OCI-LY1 (cell line): ENCODE measurements at regions not wholly inside any gene's neighbourhood (a gene's known extent, or its start where the extent isn't known, plus 50 kb on each side); places are given as distances from the start of the nearest gene placed in this dataset.

Source experiments
- H2AFZ ChIP-seq: fragments of 200-600 bp; sonication (generic), shearing (Covaris generic); 2 replicates; pipeline ENCODE4 v1.6.0; 2014; ENCODE audit warnings: antibody characterized with exemption, mild to moderate bottlenecking, low read length
- H3F3A ChIP-seq: fragments of 200-600 bp; sonication (generic), shearing (Covaris generic); 2 replicates; pipeline ENCODE4 v1.6.0; 2014; ENCODE audit warnings: mild to moderate bottlenecking, antibody characterized with exemption, low read length, moderate library complexity; ENCODE audit not compliant: insufficient read depth
- H3K27ac ChIP-seq: fragments of 200-600 bp; sonication (generic); 2 replicates; pipeline ENCODE4 v1.5.1; 2014; ENCODE audit warnings: low read length, mixed run types, mild to moderate bottlenecking, low read depth; ENCODE audit not compliant: poor library complexity, severe bottlenecking
- H3K27me3 ChIP-seq: fragments of 200-600 bp; sonication (generic); 2 replicates; pipeline ENCODE4 v1.6.0; 2014; ENCODE audit warnings: antibody characterized with exemption, mild to moderate bottlenecking, low read length, moderate library complexity; ENCODE audit not compliant: insufficient read depth
- H3K36me3 ChIP-seq: fragments of 200-600 bp; sonication (generic); 2 replicates; pipeline ENCODE4 v1.6.1; 2014; ENCODE audit warnings: mild to moderate bottlenecking, antibody characterized with exemption, low read length, moderate library complexity, mixed read lengths; ENCODE audit not compliant: insufficient read depth
- H3K4me1 ChIP-seq: fragments of 200-600 bp; sonication (generic); 2 replicates; pipeline ENCODE4 v1.5.1; 2014; ENCODE audit warnings: mild to moderate bottlenecking, low read length, moderate library complexity; ENCODE audit not compliant: insufficient read depth, severe bottlenecking
- H3K4me2 ChIP-seq: fragments of 200-600 bp; sonication (generic), shearing (Covaris generic); 2 replicates; pipeline ENCODE4 v1.6.1; 2014; ENCODE audit warnings: low read length
- H3K4me3 ChIP-seq: fragments of 200-600 bp; sonication (generic); 2 replicates; pipeline ENCODE4 v1.5.1; 2014; ENCODE audit warnings: low read length, low read depth, mild to moderate bottlenecking, mixed read lengths; ENCODE audit not compliant: poor library complexity, severe bottlenecking
- H3K79me2 ChIP-seq: fragments of 200-600 bp; shearing (Covaris generic); 2 replicates; pipeline ENCODE4 v1.6.1; 2016; ENCODE audit warnings: mixed run types, low read length, mixed read lengths; ENCODE audit not compliant: insufficient read depth
- H3K9ac ChIP-seq: fragments of 200-600 bp; sonication (generic), shearing (Covaris generic); 2 replicates; pipeline ENCODE4 v1.6.1; 2014; ENCODE audit warnings: mild to moderate bottlenecking, low read length, mixed read lengths
- H3K9me2 ChIP-seq: fragments of 200-600 bp; sonication (generic), shearing (Covaris generic); 2 replicates; pipeline ENCODE4 v1.6.1; 2014; ENCODE audit warnings: low read depth, mild to moderate bottlenecking, low read length, mixed read lengths
- H3K9me3 ChIP-seq: fragments of 200-600 bp; shearing (Covaris generic); 2 replicates; pipeline ENCODE4 v1.6.1; 2014; ENCODE audit warnings: low read length, mixed read lengths
- H4K20me1 ChIP-seq: fragments of 200-600 bp; sonication (generic), shearing (Covaris generic); 2 replicates; pipeline ENCODE4 v1.6.0; 2016; ENCODE audit warnings: mild to moderate bottlenecking, low read length; ENCODE audit not compliant: insufficient read depth
- CTCF ChIP-seq: fragments of 200-600 bp; sonication (generic), shearing (Covaris generic); IDR thresholded peaks from 2 replicates; pipeline ENCODE4 v1.5.1; 2017; ENCODE audit warnings: mild to moderate bottlenecking, antibody characterized with exemption, low read length, moderate library complexity, mixed read lengths
- EZH2 ChIP-seq: fragments of 200-600 bp; sonication (generic), shearing (Covaris generic); IDR thresholded peaks from 2 replicates; pipeline ENCODE4 v1.8.0; 2017; ENCODE audit warnings: borderline replicate concordance, mixed run types, mild to moderate bottlenecking, antibody characterized with exemption, low read length, moderate library complexity, mixed read lengths

GRCh38 chr18:70431203-70431624, 142.4 kb downstream of the SOCS6 start:
- H3K27ac ChIP-seq, result no peak overlapping the region
- H3K4me1 ChIP-seq, result no peaks in the 10 kb centered on the region
- no peaks in the 10 kb centered on the region for H3K36me3 ChIP-seq
- no peaks in the 10 kb centered on the region for H3K27me3 ChIP-seq
- H3K9me2 ChIP-seq, result no peaks in the 10 kb centered on the region
- H3K9me3 ChIP-seq, result no peaks in the 10 kb centered on the region
- TF ChIP-seq EZH2, result no peak
- no peak for TF ChIP-seq CTCF
- H3K9ac ChIP-seq, result no peak overlapping the region
- H3K4me2 ChIP-seq, result no peak overlapping the region
- no peak overlapping the region for H2AFZ ChIP-seq
- no peak overlapping the region for H3K4me3 ChIP-seq
- no peaks in the 10 kb centered on the region for H3K79me2 ChIP-seq
- no peaks in the 10 kb centered on the region for H4K20me1 ChIP-seq
- no peaks in the 10 kb centered on the region for H3F3A ChIP-seq

GRCh38 chr18:70430501-70431173, 141.8 kb downstream of the SOCS6 start:
- H2AFZ ChIP-seq, result no peak overlapping the region
- no peak overlapping the region for H3K4me3 ChIP-seq
- H3K9me3 ChIP-seq, result no peaks in the 10 kb centered on the region
- H3K9me2 ChIP-seq, result no peaks in the 10 kb centered on the region
- no peak overlapping the region for H3K27ac ChIP-seq
- no peaks in the 10 kb centered on the region for H4K20me1 ChIP-seq
- no peaks in the 10 kb centered on the region for H3F3A ChIP-seq
- no peaks in the 10 kb centered on the region for H3K36me3 ChIP-seq
- TF ChIP-seq EZH2 (no peak), CTCF (no peak)
- no peak overlapping the region for H3K4me2 ChIP-seq
- H3K27me3 ChIP-seq, result 0 out of 2 replicates have a peak, but pooled peaks cover 4% of the 10 kb centered on the region
- no peaks in the 10 kb centered on the region for H3K4me1 ChIP-seq
- no peak overlapping the region for H3K9ac ChIP-seq
- no peaks in the 10 kb centered on the region for H3K79me2 ChIP-seq

GRCh38 chr18:70429847-70430500, 141.1 kb downstream of the SOCS6 start:
- Histone ChIP-seq H3K4me2 (no peak overlapping the region), H3K4me3 (no peak overlapping the region), H3K36me3 (no peaks in the 10 kb centered on the region), H4K20me1 (no peaks in the 10 kb centered on the region), H3K9ac (no peak overlapping the region), H3K9me2 (no peaks in the 10 kb centered on the region), H2AFZ (no peak overlapping the region), H3K4me1 (no peaks in the 10 kb centered on the region), H3K79me2 (no peaks in the 10 kb centered on the region), H3K27me3 (0 out of 2 replicates have a peak, but pooled peaks cover 4% of the 10 kb centered on the region), H3F3A (no peaks in the 10 kb centered on the region), H3K27ac (no peak overlapping the region), H3K9me3 (no peaks in the 10 kb centered on the region)
- no peak for TF ChIP-seq EZH2
- TF ChIP-seq CTCF, result no peak
